Aorta (tissue), 5 donors: ENCODE measurements at regions not wholly inside any gene's neighbourhood (a gene's known extent, or its start where the extent isn't known, plus 50 kb on each side); places are given as distances from the start of the nearest gene placed in this dataset.

Source experiments
- ATAC-seq: fragments of 200-7000 bp; cut with Tn5 transposase; one replicate; pipeline ENCODE4 v1.9.1; 2022; ENCODE audit warnings: moderate library complexity; ENCODE audit not compliant: low FRiP score
- DNase-seq, 2 donors: peaks; one replicate each; pipeline ENCODE4 v3.0.0-alpha.2; 2020
- H3K27ac ChIP-seq, 2 donors: one replicate each; pipeline ENCODE4 v1.5.1; 2013; ENCODE audit warnings: low read length in 2 of 2, mild to moderate bottlenecking in 2 of 2, moderate library complexity in 2 of 2, control low read depth in 1 of 2, inconsistent platforms in 1 of 2, low read depth in 1 of 2
- H3K27me3 ChIP-seq, 2 donors: one replicate each; pipeline ENCODE4 v1.6.1; 2013; ENCODE audit warnings: control low read depth in 1 of 2, low read length in 1 of 2, mild to moderate bottlenecking in 1 of 2, moderate library complexity in 1 of 2; ENCODE audit not compliant: insufficient read depth in 2 of 2, control insufficient read depth in 1 of 2
- H3K36me3 ChIP-seq, 2 donors: one replicate each; pipeline ENCODE4 v1.6.1; 2013; ENCODE audit warnings: control low read depth in 1 of 2, low read length in 1 of 2, mild to moderate bottlenecking in 1 of 2; ENCODE audit not compliant: insufficient read depth in 2 of 2, control insufficient read depth in 1 of 2
- H3K4me1 ChIP-seq, 2 donors: one replicate each; pipeline ENCODE4 v1.6.1; 2013; ENCODE audit warnings: low read length in 2 of 2, control low read depth in 1 of 2, mild to moderate bottlenecking in 1 of 2, moderate library complexity in 1 of 2; ENCODE audit not compliant: insufficient read depth in 2 of 2, control insufficient read depth in 1 of 2
- H3K4me3 ChIP-seq, 2 donors: one replicate each; pipeline ENCODE4 v1.5.1; 2013; ENCODE audit warnings: low read length in 2 of 2, control low read depth in 1 of 2, mild to moderate bottlenecking in 1 of 2
- H3K9me3 ChIP-seq: one replicate; pipeline ENCODE4 v1.6.1; 2013; ENCODE audit warnings: mild to moderate bottlenecking, low read length; ENCODE audit not compliant: control insufficient read depth
- WGBS, 2 donors: extraction: QIAGEN DNeasy Blood & Tissue Kit; methylation state at CpG; one replicate each; pipeline ENCODE4 v1.1.7; 2013; 5-methylcytosine and 5-hydroxymethylcytosine counted together
- intact Hi-C, 2 donors: fragments of 100-400 bp; cut with DNase I; formaldehyde crosslinking; loops; one replicate each; pipeline versions ENCODE4 v1.14.2 to v1.15.0; 2022
- donor health status: healthy with polysubstance abuse.
- donor health status: Bipolar disorder and iron deficiency.
- donor health status: DM: no; HTN: no; CAD: no.
- donor health status: DM: no; HTN: no; CAD: no.
- donor health status: DM: yes; HTN: yes; CAD: no.

- intact Hi-C loops: no loop called here
- H3K4me3 ChIP-seq: no peak overlapping the region
- H3K36me3 ChIP-seq: no peaks in the 10 kb centered on the region
- no peaks in the 10 kb centered on the region for H3K9me3 ChIP-seq
- WGBS, 2 donors: 95 to 99% methylated on average over 1 of the region's 1 CpG
- H3K27me3 ChIP-seq: peaks cover 0 to 1% of the 10 kb centered on the region in 2 donors
- H3K4me1 ChIP-seq: no peaks in the 10 kb centered on the region
- H3K27ac ChIP-seq: no peak overlapping the region
- ATAC-seq (no peak), DNase-seq (no peak)
Measured at GRCh38 chr4:19838858-19839257, 412.8 kb upstream of the SLIT2 start.

- no peaks in the 10 kb centered on the region for H3K36me3 ChIP-seq
- no peaks in the 10 kb centered on the region for H3K9me3 ChIP-seq
- no peak overlapping the region for H3K4me3 ChIP-seq
- ATAC-seq (no peak), DNase-seq (no peak)
- no peaks in the 10 kb centered on the region for H3K4me1 ChIP-seq
- intact Hi-C loops: no loop called here
- H3K27me3 ChIP-seq: peaks cover 0 to under 1% of the 10 kb centered on the region in 2 donors
- 76 to 80% methylated on average over 3 of the region's 3 CpGs for WGBS, 2 donors
- no peak overlapping the region for H3K27ac ChIP-seq
Measured at GRCh38 chr4:19835429-19835828, 416.3 kb upstream of the SLIT2 start.

GRCh38 chr4:19832411-19832810, 419.3 kb upstream of the SLIT2 start:
- no peak for DNase-seq
- no peak for ATAC-seq
- no peaks in the 10 kb centered on the region for H3K36me3 ChIP-seq
- H3K9me3 ChIP-seq: no peaks in the 10 kb centered on the region
- no peak overlapping the region for H3K4me3 ChIP-seq
- H3K27ac ChIP-seq: no peak overlapping the region
- H3K4me1 ChIP-seq: no peaks in the 10 kb centered on the region
- no peaks in the 10 kb centered on the region for H3K27me3 ChIP-seq
- intact Hi-C loops: no loop called here
- 42 to 44% methylated on average over 3 of the region's 3 CpGs for WGBS, 2 donors

GRCh38 chr4:19831644-19832285, 419.9 kb upstream of the SLIT2 start:
- DNase-seq (no peak), ATAC-seq (no peak)
- intact Hi-C loops: no loop called here
- no peaks in the 10 kb centered on the region for H3K4me1 ChIP-seq
- 12% methylated on average over 4 of the region's 4 CpGs for WGBS, 2 donors
- H3K9me3 ChIP-seq: no peaks in the 10 kb centered on the region
- no peaks in the 10 kb centered on the region for H3K27me3 ChIP-seq
- no peak overlapping the region for H3K27ac ChIP-seq
- no peak overlapping the region for H3K4me3 ChIP-seq
- no peaks in the 10 kb centered on the region for H3K36me3 ChIP-seq

GRCh38 chr4:19829101-19829500, 422.6 kb upstream of the SLIT2 start:
- Histone ChIP-seq H3K9me3 (no peaks in the 10 kb centered on the region), H3K27me3 (no peaks in the 10 kb centered on the region), H3K27ac (no peak overlapping the region), H3K4me1 (no peaks in the 10 kb centered on the region), H3K36me3 (no peaks in the 10 kb centered on the region), H3K4me3 (no peak overlapping the region)
- WGBS, 2 donors: 38 to 47% methylated on average over 4 of the region's 4 CpGs
- intact Hi-C loops: no loop called here
- no peak for ATAC-seq
- DNase-seq: no peak

- no peaks in the 10 kb centered on the region for H3K4me1 ChIP-seq
- DNase-seq (no peak), ATAC-seq (no peak)
- intact Hi-C loops: no loop called here
- no peaks in the 10 kb centered on the region for H3K27me3 ChIP-seq
- H3K9me3 ChIP-seq: no peaks in the 10 kb centered on the region
- no peaks in the 10 kb centered on the region for H3K36me3 ChIP-seq
- no peak overlapping the region for H3K4me3 ChIP-seq
- 1 to 4% methylated on average over 3 of the region's 3 CpGs for WGBS, 2 donors
- no peak overlapping the region for H3K27ac ChIP-seq
Measured at GRCh38 chr4:19823781-19824180, 427.9 kb upstream of the SLIT2 start.

GRCh38 chr4:19819737-19820136, 432.0 kb upstream of the SLIT2 start:
- H3K4me1 ChIP-seq: no peaks in the 10 kb centered on the region
- H3K27ac ChIP-seq: no peak overlapping the region
- no peak for DNase-seq
- H3K4me3 ChIP-seq: no peak overlapping the region
- WGBS, 2 donors: 95% methylated on average over 1 of the region's 1 CpG
- intact Hi-C loops: no loop called here
- H3K9me3 ChIP-seq: no peaks in the 10 kb centered on the region
- H3K36me3 ChIP-seq: no peaks in the 10 kb centered on the region
- no peaks in the 10 kb centered on the region for H3K27me3 ChIP-seq
- ATAC-seq: no peak

GRCh38 chr4:19809989-19810388, 441.7 kb upstream of the SLIT2 start:
- no peak for DNase-seq
- Histone ChIP-seq H3K9me3 (no peaks in the 10 kb centered on the region), H3K4me1 (peaks cover 0 to 3% of the 10 kb centered on the region in 2 donors), H3K27me3 (no peaks in the 10 kb centered on the region), H3K36me3 (no peaks in the 10 kb centered on the region), H3K4me3 (no peak overlapping the region), H3K27ac (no peak overlapping the region)
- ATAC-seq: no peak
- 33 to 36% methylated on average over 1 of the region's 1 CpG for WGBS, 2 donors
- intact Hi-C loops: no loop called here

GRCh38 chr4:19807505-19807904, 444.2 kb upstream of the SLIT2 start:
- no peak overlapping the region for H3K4me3 ChIP-seq
- ATAC-seq (no peak), DNase-seq (no peak)
- H3K36me3 ChIP-seq: no peaks in the 10 kb centered on the region
- H3K27me3 ChIP-seq: no peaks in the 10 kb centered on the region
- H3K27ac ChIP-seq: no peak overlapping the region
- intact Hi-C loops: no loop called here
- 52 to 53% methylated on average over 2 of the region's 2 CpGs for WGBS, 2 donors
- H3K9me3 ChIP-seq: no peaks in the 10 kb centered on the region
- H3K4me1 ChIP-seq: peaks cover 0 to 3% of the 10 kb centered on the region in 2 donors
